Astrocyte (in vitro differentiated cells and primary cell): ENCODE measurements at regions not wholly inside any gene's neighbourhood (a gene's known extent, or its start where the extent isn't known, plus 50 kb on each side); places are given as distances from the start of the nearest gene placed in this dataset.

Experiments
- DNase-seq: peaks from one replicate; pipeline ENCODE4 v3.0.0-alpha.2; 2010; ENCODE audit warnings: low read depth
- FAIRE-seq: peaks from 2 replicates; lab custom pipeline; 2011; peaks lifted over from hg19 to GRCh38; lab: Jason Lieb, UNC
- H2AFZ ChIP-seq: 2 replicates; pipeline ENCODE4 v1.6.0; 2012; ENCODE audit warnings: low read depth, low read length, inconsistent platforms
- H3K27ac ChIP-seq: 2 replicates; pipeline ENCODE4 v1.5.1; 2011; ENCODE audit warnings: low read depth, low read length, inconsistent platforms
- H3K27me3 ChIP-seq: 2 replicates; pipeline ENCODE4 v1.6.0; 2011; ENCODE audit warnings: low read length, inconsistent platforms; ENCODE audit not compliant: insufficient read depth
- H3K36me3 ChIP-seq: 2 replicates; pipeline ENCODE4 v1.5.1; 2011; ENCODE audit warnings: low read length, inconsistent platforms; ENCODE audit not compliant: insufficient read depth
- H3K4me1 ChIP-seq: 2 replicates; pipeline ENCODE4 v1.5.1; 2011; ENCODE audit warnings: low read length, inconsistent platforms; ENCODE audit not compliant: insufficient read depth
- H3K4me2 ChIP-seq: 2 replicates; pipeline ENCODE4 v1.6.0; 2012; ENCODE audit warnings: low read length, inconsistent platforms
- H3K4me3 ChIP-seq: 2 replicates; pipeline ENCODE4 v1.5.1; 2011; ENCODE audit warnings: low read depth, mild to moderate bottlenecking, low read length, inconsistent platforms; ENCODE audit not compliant: insufficient read depth
- H3K79me2 ChIP-seq: 2 replicates; pipeline ENCODE4 v1.6.0; 2012; ENCODE audit warnings: mild to moderate bottlenecking, low read length, inconsistent platforms; ENCODE audit not compliant: insufficient read depth
- H3K9ac ChIP-seq: 2 replicates; pipeline ENCODE4 v1.6.0; 2012; ENCODE audit warnings: mild to moderate bottlenecking, low read length, inconsistent platforms
- H3K9me3 ChIP-seq: 2 replicates; pipeline ENCODE4 v1.5.1; 2012; ENCODE audit warnings: low read depth, mild to moderate bottlenecking, low read length, inconsistent platforms; ENCODE audit not compliant: insufficient read depth
- H4K20me1 ChIP-seq: 2 replicates; pipeline ENCODE4 v1.6.0; 2012; ENCODE audit warnings: low read length, inconsistent platforms; ENCODE audit not compliant: insufficient read depth
- H3K27ac Mint-ChIP-seq: one replicate; pipeline ENCODE4 v1.8.0; 2021; ENCODE audit warnings: mild to moderate bottlenecking, mixed read lengths; ENCODE audit not compliant: unreplicated experiment
- H3K27me3 Mint-ChIP-seq: one replicate; pipeline ENCODE4 v1.8.0; 2021; ENCODE audit warnings: low read depth, mixed read lengths; ENCODE audit not compliant: unreplicated experiment
- H3K36me3 Mint-ChIP-seq: one replicate; pipeline ENCODE4 v1.8.0; 2021; ENCODE audit warnings: low read depth, mixed read lengths; ENCODE audit not compliant: unreplicated experiment
- H3K4me1 Mint-ChIP-seq: one replicate; pipeline ENCODE4 v1.8.0; 2021; ENCODE audit warnings: low read depth, mixed read lengths; ENCODE audit not compliant: unreplicated experiment
- H3K4me3 Mint-ChIP-seq: one replicate; pipeline ENCODE4 v1.8.0; 2021; ENCODE audit warnings: mild to moderate bottlenecking, moderate library complexity, mixed read lengths; ENCODE audit not compliant: unreplicated experiment
- H3K9me3 Mint-ChIP-seq: one replicate; pipeline ENCODE4 v1.8.0; 2021; ENCODE audit warnings: mild to moderate bottlenecking, mixed read lengths; ENCODE audit not compliant: unreplicated experiment
- EZH2 ChIP-seq: IDR thresholded peaks from 2 replicates; pipeline ENCODE4 v1.6.1; 2012; ENCODE audit warnings: mild to moderate bottlenecking, low read length, inconsistent platforms; ENCODE audit not compliant: insufficient read depth
- TF ChIP-seq, protein P1 (sequence below): IDR thresholded peaks from 2 replicates; pipeline ENCODE4 v1.5.1; 2011; ENCODE audit warnings: low read depth, mild to moderate bottlenecking, inconsistent platforms, low read length, moderate library complexity; ENCODE audit not compliant: insufficient read depth

DNA sequence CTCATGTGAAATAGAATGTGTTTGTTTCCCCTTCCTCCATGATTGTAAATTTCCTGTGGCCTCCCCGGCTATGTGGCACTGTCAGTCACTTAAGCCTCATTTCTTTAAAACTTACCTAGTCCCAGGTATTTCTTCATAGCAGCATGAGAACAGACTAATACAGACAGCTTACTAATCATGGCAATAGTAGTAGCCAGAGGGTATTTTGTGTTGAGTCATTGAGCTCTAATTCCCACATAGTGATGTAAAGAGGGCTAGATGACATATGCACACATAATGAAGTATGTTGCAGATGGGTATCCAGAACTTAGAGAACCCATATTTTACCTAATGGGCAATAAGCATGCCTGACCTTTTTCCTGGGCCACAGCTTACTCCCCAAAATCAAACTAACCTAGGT lies 1197.2 kb downstream of the PCDH7 start:
- Mint-ChIP-seq H3K27me3 (no peaks in the 10 kb centered on the region), H3K9me3 (peaks cover 8% of the 10 kb centered on the region), H3K27ac (no peak overlapping the region), H3K36me3 (no peaks in the 10 kb centered on the region), H3K4me1 (no peaks in the 10 kb centered on the region), H3K4me3 (no peak overlapping the region)
- no peak for TF ChIP-seq EZH2
- TF ChIP-seq, protein P1, sequence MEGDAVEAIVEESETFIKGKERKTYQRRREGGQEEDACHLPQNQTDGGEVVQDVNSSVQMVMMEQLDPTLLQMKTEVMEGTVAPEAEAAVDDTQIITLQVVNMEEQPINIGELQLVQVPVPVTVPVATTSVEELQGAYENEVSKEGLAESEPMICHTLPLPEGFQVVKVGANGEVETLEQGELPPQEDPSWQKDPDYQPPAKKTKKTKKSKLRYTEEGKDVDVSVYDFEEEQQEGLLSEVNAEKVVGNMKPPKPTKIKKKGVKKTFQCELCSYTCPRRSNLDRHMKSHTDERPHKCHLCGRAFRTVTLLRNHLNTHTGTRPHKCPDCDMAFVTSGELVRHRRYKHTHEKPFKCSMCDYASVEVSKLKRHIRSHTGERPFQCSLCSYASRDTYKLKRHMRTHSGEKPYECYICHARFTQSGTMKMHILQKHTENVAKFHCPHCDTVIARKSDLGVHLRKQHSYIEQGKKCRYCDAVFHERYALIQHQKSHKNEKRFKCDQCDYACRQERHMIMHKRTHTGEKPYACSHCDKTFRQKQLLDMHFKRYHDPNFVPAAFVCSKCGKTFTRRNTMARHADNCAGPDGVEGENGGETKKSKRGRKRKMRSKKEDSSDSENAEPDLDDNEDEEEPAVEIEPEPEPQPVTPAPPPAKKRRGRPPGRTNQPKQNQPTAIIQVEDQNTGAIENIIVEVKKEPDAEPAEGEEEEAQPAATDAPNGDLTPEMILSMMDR = no peak
- no peaks in the 10 kb centered on the region for H3K4me1 ChIP-seq
- H3K9ac ChIP-seq = no peak overlapping the region
- H3K27me3 ChIP-seq = no peaks in the 10 kb centered on the region
- H4K20me1 ChIP-seq = no peaks in the 10 kb centered on the region
- FAIRE-seq (no peak), DNase-seq (no peak)
- H3K27ac ChIP-seq = no peak overlapping the region
- H3K4me3 ChIP-seq = no peak overlapping the region
- no peaks in the 10 kb centered on the region for H3K9me3 ChIP-seq
- no peak overlapping the region for H2AFZ ChIP-seq
- no peaks in the 10 kb centered on the region for H3K36me3 ChIP-seq
- no peaks in the 10 kb centered on the region for H3K79me2 ChIP-seq
- no peak overlapping the region for H3K4me2 ChIP-seq

GRCh38 chr4:31918891-31919290 lies 1198.7 kb downstream of the PCDH7 start:
- no peaks in the 10 kb centered on the region for H3K9me3 ChIP-seq
- no peak overlapping the region for H2AFZ ChIP-seq
- no peaks in the 10 kb centered on the region for H3K79me2 ChIP-seq
- Mint-ChIP-seq H3K4me1 (no peaks in the 10 kb centered on the region), H3K9me3 (peaks cover 8% of the 10 kb centered on the region), H3K27me3 (no peaks in the 10 kb centered on the region), H3K27ac (no peak overlapping the region), H3K36me3 (no peaks in the 10 kb centered on the region), H3K4me3 (no peak overlapping the region)
- H3K4me2 ChIP-seq = no peak overlapping the region
- no peak overlapping the region for H3K4me3 ChIP-seq
- no peaks in the 10 kb centered on the region for H3K27me3 ChIP-seq
- no peak for TF ChIP-seq EZH2
- H3K27ac ChIP-seq = no peak overlapping the region
- no peaks in the 10 kb centered on the region for H3K36me3 ChIP-seq
- no peak overlapping the region for H3K9ac ChIP-seq
- no peak for DNase-seq
- H3K4me1 ChIP-seq = no peaks in the 10 kb centered on the region
- H4K20me1 ChIP-seq = no peaks in the 10 kb centered on the region
- FAIRE-seq = no peak

- TF ChIP-seq, protein P1 = no peak
- TF ChIP-seq EZH2 = no peak
- Histone ChIP-seq H3K27me3 (no peaks in the 10 kb centered on the region), H3K4me1 (no peaks in the 10 kb centered on the region), H4K20me1 (no peaks in the 10 kb centered on the region), H3K4me3 (no peak overlapping the region), H3K9ac (no peak overlapping the region), H3K4me2 (no peak overlapping the region), H3K36me3 (no peaks in the 10 kb centered on the region), H2AFZ (no peak overlapping the region), H3K27ac (no peak overlapping the region), H3K79me2 (no peaks in the 10 kb centered on the region), H3K9me3 (no peaks in the 10 kb centered on the region)
- Mint-ChIP-seq H3K9me3 (no peaks in the 10 kb centered on the region), H3K4me1 (no peaks in the 10 kb centered on the region), H3K27ac (no peak overlapping the region), H3K36me3 (no peaks in the 10 kb centered on the region), H3K4me3 (no peak overlapping the region), H3K27me3 (no peaks in the 10 kb centered on the region)
- FAIRE-seq (no peak), DNase-seq (no peak)
Observed at GRCh38 chr4:31923634-31924033, 1203.5 kb downstream of the PCDH7 start.
